Keratinocyte (primary cell): ENCODE measurements at regions not wholly inside any gene's neighbourhood (a gene's known extent, or its start where the extent isn't known, plus 50 kb on each side); places are given as distances from the start of the nearest gene placed in this dataset.
"Not testable (repeated sequence)": the region's sequence is repeated elsewhere in the genome, so short reads cannot be mapped to it uniquely, and the experiment has no call there.

Experiments
- DNase-seq: peaks from one replicate; pipeline ENCODE4 v3.0.0-alpha.2; 2011; ENCODE audit warnings: low read depth, missing footprints, low spot score
- FAIRE-seq: peaks from 2 replicates; lab custom pipeline; 2011; peaks lifted over from hg19 to GRCh38; lab: Jason Lieb, UNC
- H2AFZ ChIP-seq: 2 replicates; pipeline ENCODE4 v1.6.0; 2012; ENCODE audit warnings: low read length, control low read depth, inconsistent platforms; ENCODE audit not compliant: control insufficient read depth
- H3K27ac ChIP-seq: 2 replicates; pipeline ENCODE4 v1.5.1; 2011; ENCODE audit warnings: low read length; ENCODE audit not compliant: control insufficient read depth, insufficient read depth
- H3K27me3 ChIP-seq: 3 replicates; pipeline ENCODE4 v1.6.0; 2011; ENCODE audit warnings: low read length; ENCODE audit not compliant: control insufficient read depth, insufficient read depth; ENCODE audit errors: extremely low read depth
- H3K36me3 ChIP-seq, 2 experiments: 2 replicates in 1 of 2; 3 replicates in 1 of 2; pipeline ENCODE4 v1.5.1; 2011; ENCODE audit warnings: low read length in 2 of 2, mild to moderate bottlenecking in 1 of 2; ENCODE audit not compliant: control insufficient read depth in 2 of 2, insufficient read depth in 2 of 2; ENCODE audit errors: extremely low read depth in 1 of 2
- H3K4me1 ChIP-seq: 3 replicates; pipeline ENCODE4 v1.5.1; 2011; ENCODE audit warnings: low read length; ENCODE audit not compliant: control insufficient read depth, insufficient read depth; ENCODE audit errors: extremely low read depth
- H3K4me2 ChIP-seq: 3 replicates; pipeline ENCODE4 v1.6.0; 2011; ENCODE audit warnings: low read depth, low read length; ENCODE audit not compliant: control insufficient read depth, insufficient read depth; ENCODE audit errors: extremely low read depth
- H3K4me3 ChIP-seq, 3 experiments: fragments of 200-600 bp in 1 of 3; sonication (generic) in 1 of 3; 2 replicates in 2 of 3; 3 replicates in 1 of 3; pipeline ENCODE4 v1.5.1; 2011 to 2016; ENCODE audit warnings: low read length in 3 of 3, mild to moderate bottlenecking in 3 of 3, control low read depth in 2 of 3, inconsistent platforms in 1 of 3, low read depth in 1 of 3, mixed read lengths in 1 of 3, mixed run types in 1 of 3, moderate library complexity in 1 of 3; ENCODE audit not compliant: control insufficient read depth in 2 of 3, insufficient read depth in 2 of 3; ENCODE audit errors: extremely low read depth in 1 of 3
- H3K79me2 ChIP-seq: 2 replicates; pipeline ENCODE4 v1.6.0; 2012; ENCODE audit warnings: low read length; ENCODE audit not compliant: control insufficient read depth, insufficient read depth
- H3K9ac ChIP-seq: 3 replicates; pipeline ENCODE4 v1.6.0; 2011; ENCODE audit warnings: low read length; ENCODE audit not compliant: control insufficient read depth, insufficient read depth; ENCODE audit errors: extremely low read depth
- H3K9me1 ChIP-seq: 3 replicates; pipeline ENCODE4 v1.6.0; 2011; ENCODE audit warnings: low read length; ENCODE audit not compliant: control insufficient read depth, insufficient read depth; ENCODE audit errors: extremely low read depth
- H3K9me3 ChIP-seq: 2 replicates; pipeline ENCODE4 v1.5.1; 2012; ENCODE audit warnings: low read depth, low read length; ENCODE audit not compliant: control insufficient read depth
- H4K20me1 ChIP-seq: 3 replicates; pipeline ENCODE4 v1.6.0; 2011; ENCODE audit warnings: low read length; ENCODE audit not compliant: control insufficient read depth, insufficient read depth; ENCODE audit errors: extremely low read depth
- CTCF ChIP-seq, 3 experiments: IDR thresholded peaks in 1 of 3; conservative IDR thresholded peaks in 1 of 3; optimal IDR thresholded peaks in 1 of 3; 2 replicates in 2 of 3; 3 replicates in 1 of 3; pipeline versions ENCODE3 to v1.5.1; 2011; ENCODE audit warnings: low read length in 3 of 3, mild to moderate bottlenecking in 3 of 3, moderate library complexity in 2 of 3, control low read depth in 1 of 3, inconsistent platforms in 1 of 3; ENCODE audit not compliant: insufficient read depth in 2 of 3; ENCODE audit errors: extremely low read depth in 1 of 3
- EZH2 ChIP-seq: IDR thresholded peaks from one replicate; pipeline ENCODE4 v1.6.1; 2012; ENCODE audit warnings: inconsistent platforms, mild to moderate bottlenecking, low read length, moderate library complexity
- dilution Hi-C: fragments of 300-500 bp; cut with MboI; formaldehyde crosslinking; loops from one replicate; pipeline ENCODE4 v1.7.0; 2020; ENCODE audit warnings: low sequenced_read_pairs; ENCODE audit not compliant: extremely low pct_ligation_motif_present

GRCh38 chr1:196114193-196114592 lies 494.0 kb downstream of the KCNT2 start:
- no peak overlapping the region for H3K27ac ChIP-seq
- FAIRE-seq (no peak), DNase-seq (no peak)
- H3K79me2 ChIP-seq = no peaks in the 10 kb centered on the region
- H3K9ac ChIP-seq = no peak overlapping the region
- no peak overlapping the region for H3K4me3 ChIP-seq
- H3K36me3 ChIP-seq = no peaks in the 10 kb centered on the region
- H3K9me1 ChIP-seq = no peaks in the 10 kb centered on the region
- H3K27me3 ChIP-seq = no peaks in the 10 kb centered on the region
- no peaks in the 10 kb centered on the region for H3K9me3 ChIP-seq
- dilution Hi-C loops = no loop called here
- TF ChIP-seq CTCF (optimal IDR thresholded peaks at IDR 0.05 in 1 of 3, IDR thresholded peaks at IDR 0.05 in 1 of 3, conservative IDR thresholded peaks at IDR 0.05 in 1 of 3; ENCODE audit: extremely low read depth in 1 of 3, insufficient read depth in 2 of 3, low read length in 3 of 3) (no peak), EZH2 (no peak)
- no peaks in the 10 kb centered on the region for H3K4me1 ChIP-seq
- no peaks in the 10 kb centered on the region for H4K20me1 ChIP-seq
- H2AFZ ChIP-seq = no peak overlapping the region
- no peak overlapping the region for H3K4me2 ChIP-seq

GRCh38 chr1:196108990-196109389 lies 499.2 kb downstream of the KCNT2 start:
- H3K27me3 ChIP-seq, H3K9me3 ChIP-seq, H4K20me1 ChIP-seq, H3K4me2 ChIP-seq, H3K36me3 ChIP-seq, H3K9ac ChIP-seq, H3K27ac ChIP-seq, FAIRE-seq, H3K9me1 ChIP-seq, H3K79me2 ChIP-seq, H3K4me3 ChIP-seq, dilution Hi-C loops, H2AFZ ChIP-seq, DNase-seq, H3K4me1 ChIP-seq: not testable (repeated sequence)

GRCh38 chr1:196105901-196106300 lies 502.3 kb downstream of the KCNT2 start:
- H3K9me3 ChIP-seq = no peaks in the 10 kb centered on the region
- no peak overlapping the region for H3K27ac ChIP-seq
- H3K4me1 ChIP-seq = no peaks in the 10 kb centered on the region
- H3K4me2 ChIP-seq = no peak overlapping the region
- no peaks in the 10 kb centered on the region for H3K9me1 ChIP-seq
- no peak overlapping the region for H3K4me3 ChIP-seq
- H3K79me2 ChIP-seq = no peaks in the 10 kb centered on the region
- H4K20me1 ChIP-seq = no peaks in the 10 kb centered on the region
- H3K27me3 ChIP-seq = no peaks in the 10 kb centered on the region
- dilution Hi-C loops = no loop called here
- FAIRE-seq (no peak), DNase-seq (no peak)
- no peak overlapping the region for H2AFZ ChIP-seq
- H3K9ac ChIP-seq = no peak overlapping the region
- TF ChIP-seq CTCF (optimal IDR thresholded peaks at IDR 0.05 in 1 of 3, IDR thresholded peaks at IDR 0.05 in 1 of 3, conservative IDR thresholded peaks at IDR 0.05 in 1 of 3; ENCODE audit: extremely low read depth in 1 of 3, insufficient read depth in 2 of 3, low read length in 3 of 3) = no peak
- TF ChIP-seq EZH2 = no peak
- no peaks in the 10 kb centered on the region for H3K36me3 ChIP-seq
